HAP-1 (cell line): ENCODE measurements at regions not wholly inside any gene's neighbourhood (a gene's known extent, or its start where the extent isn't known, plus 50 kb on each side); places are given as distances from the start of the nearest gene placed in this dataset.

Source experiments
- DNase-seq, 2 experiments: peaks; one replicate each; pipeline ENCODE4 v3.0.0-alpha.2; 2016 to 2020; ENCODE audit warnings: low spot score in 2 of 2
- H3K27me3 ChIP-seq: fragments of 250-450 bp; sonication (Bioruptor Pico); 2 replicates; pipeline ENCODE4 v1.5.1; 2020; ENCODE audit warnings: low read depth, mild to moderate bottlenecking, moderate library complexity
- H3K36me3 ChIP-seq: fragments of 250-450 bp; sonication (Bioruptor Pico); replicated peaks from 2 replicates; pipeline ENCODE4 v1.5.1; 2020; ENCODE audit warnings: mild to moderate bottlenecking
- H3K4me1 ChIP-seq: fragments of 250-450 bp; sonication (Bioruptor Pico); 2 replicates; pipeline ENCODE4 v1.5.1; 2020; ENCODE audit warnings: mild to moderate bottlenecking
- H3K4me3 ChIP-seq: fragments of 250-450 bp; sonication (Bioruptor Pico); 2 replicates; pipeline ENCODE4 v1.5.1; 2020; ENCODE audit warnings: mild to moderate bottlenecking, moderate library complexity
- H3K9me3 ChIP-seq: fragments of 250-450 bp; sonication (Bioruptor Pico); 2 replicates; pipeline ENCODE4 v1.5.1; 2020; ENCODE audit warnings: mild to moderate bottlenecking, moderate library complexity
- in situ Hi-C: fragments of 300-500 bp; cut with MboI; formaldehyde crosslinking; loops from 3 replicates; pipeline ENCODE4 v1.14.3; 2020; ENCODE audit warnings: low sequenced_read_pairs, inconsistent platforms, mixed read lengths

- Histone ChIP-seq H3K36me3 (no peaks in the 10 kb centered on the region), H3K27me3 (no peaks in the 10 kb centered on the region), H3K4me1 (no peaks in the 10 kb centered on the region), H3K4me3 (no peak overlapping the region), H3K9me3 (no peaks in the 10 kb centered on the region)
- DNase-seq, result no peak
- in situ Hi-C loops, result no loop called here
These were observed 195.5 kb downstream of the TTC32 start for GRCh38 chr2:19706332-19706731.

GRCh38 chr2:19702267-19702666, 199.5 kb downstream of the TTC32 start:
- H3K36me3 ChIP-seq, result no peaks in the 10 kb centered on the region
- DNase-seq, result no peak
- H3K9me3 ChIP-seq, result no peaks in the 10 kb centered on the region
- H3K4me3 ChIP-seq, result no peak overlapping the region
- H3K4me1 ChIP-seq, result no peaks in the 10 kb centered on the region
- no peaks in the 10 kb centered on the region for H3K27me3 ChIP-seq
- in situ Hi-C loops, result no loop called here

GRCh38 chr2:19700861-19701585, 200.8 kb downstream of the TTC32 start:
- Histone ChIP-seq H3K4me3 (no peak overlapping the region), H3K9me3 (no peaks in the 10 kb centered on the region), H3K27me3 (no peaks in the 10 kb centered on the region), H3K4me1 (no peaks in the 10 kb centered on the region), H3K36me3 (no peaks in the 10 kb centered on the region)
- in situ Hi-C loops, result no loop called here
- no peak for DNase-seq

- Histone ChIP-seq H3K36me3 (no peaks in the 10 kb centered on the region), H3K4me3 (no peak overlapping the region), H3K4me1 (no peaks in the 10 kb centered on the region), H3K9me3 (no peaks in the 10 kb centered on the region), H3K27me3 (no peaks in the 10 kb centered on the region)
- in situ Hi-C loops, result no loop called here
- no peak for DNase-seq
These were observed 204.7 kb downstream of the TTC32 start for GRCh38 chr2:19697131-19697530.

- Histone ChIP-seq H3K36me3 (no peaks in the 10 kb centered on the region), H3K4me1 (no peaks in the 10 kb centered on the region), H3K9me3 (no peaks in the 10 kb centered on the region), H3K4me3 (no peak overlapping the region), H3K27me3 (no peaks in the 10 kb centered on the region)
- no peak for DNase-seq
- in situ Hi-C loops, result no loop called here
These were observed 206.1 kb downstream of the TTC32 start for GRCh38 chr2:19695706-19696105.

- Histone ChIP-seq H3K4me1 (no peaks in the 10 kb centered on the region), H3K27me3 (no peaks in the 10 kb centered on the region), H3K9me3 (no peaks in the 10 kb centered on the region), H3K36me3 (no peaks in the 10 kb centered on the region), H3K4me3 (no peak overlapping the region)
- in situ Hi-C loops, result no loop called here
- DNase-seq, result no peak
These were observed 209.9 kb downstream of the TTC32 start for GRCh38 chr2:19691892-19692291.

GRCh38 chr2:19690429-19690828, 211.4 kb downstream of the TTC32 start:
- no peak overlapping the region for H3K4me3 ChIP-seq
- no peaks in the 10 kb centered on the region for H3K9me3 ChIP-seq
- in situ Hi-C loops, result no loop called here
- DNase-seq, result no peak
- no peaks in the 10 kb centered on the region for H3K27me3 ChIP-seq
- H3K36me3 ChIP-seq, result no peaks in the 10 kb centered on the region
- no peaks in the 10 kb centered on the region for H3K4me1 ChIP-seq

- no peak overlapping the region for H3K4me3 ChIP-seq
- H3K9me3 ChIP-seq, result no peaks in the 10 kb centered on the region
- H3K36me3 ChIP-seq, result no peaks in the 10 kb centered on the region
- H3K4me1 ChIP-seq, result no peaks in the 10 kb centered on the region
- in situ Hi-C loops, result loop anchor here (10.0 kb wide), 1 partner anchor 175 kb away; no protein-coding TSS in a partner anchor
- no peak for DNase-seq
- no peaks in the 10 kb centered on the region for H3K27me3 ChIP-seq
These were observed 212.1 kb downstream of the TTC32 start for GRCh38 chr2:19689646-19690168.

GRCh38 chr2:19688059-19688458, 213.7 kb downstream of the TTC32 start:
- Histone ChIP-seq H3K9me3 (no peaks in the 10 kb centered on the region), H3K4me1 (no peaks in the 10 kb centered on the region), H3K4me3 (no peak overlapping the region), H3K36me3 (no peaks in the 10 kb centered on the region), H3K27me3 (no peaks in the 10 kb centered on the region)
- DNase-seq, result no peak
- in situ Hi-C loops, result loop anchor here (10.0 kb wide), 1 partner anchor 177 kb away; no protein-coding TSS in a partner anchor

GRCh38 chr2:19687017-19687659, 214.6 kb downstream of the TTC32 start:
- Histone ChIP-seq H3K9me3 (no peaks in the 10 kb centered on the region), H3K36me3 (no peaks in the 10 kb centered on the region), H3K4me1 (no peaks in the 10 kb centered on the region), H3K4me3 (no peak overlapping the region), H3K27me3 (no peaks in the 10 kb centered on the region)
- DNase-seq, result peak in 1 of 2 experiments; percentile 58
- in situ Hi-C loops, result loop anchor here (10.0 kb wide), 1 partner anchor 178 kb away; no protein-coding TSS in a partner anchor

GRCh38 chr2:19686439-19686838, 215.3 kb downstream of the TTC32 start:
- in situ Hi-C loops, result loop anchor here (10.0 kb wide), 1 partner anchor 178 kb away; no protein-coding TSS in a partner anchor
- Histone ChIP-seq H3K4me3 (no peak overlapping the region), H3K4me1 (no peaks in the 10 kb centered on the region), H3K9me3 (no peaks in the 10 kb centered on the region), H3K27me3 (no peaks in the 10 kb centered on the region), H3K36me3 (no peaks in the 10 kb centered on the region)
- DNase-seq, result no peak

GRCh38 chr2:19685731-19686130, 216.1 kb downstream of the TTC32 start:
- in situ Hi-C loops, result loop anchor here (10.0 kb wide), 1 partner anchor 179 kb away; no protein-coding TSS in a partner anchor
- no peak for DNase-seq
- H3K4me3 ChIP-seq, result no peak overlapping the region
- H3K27me3 ChIP-seq, result no peaks in the 10 kb centered on the region
- H3K4me1 ChIP-seq, result no peaks in the 10 kb centered on the region
- no peaks in the 10 kb centered on the region for H3K9me3 ChIP-seq
- no peaks in the 10 kb centered on the region for H3K36me3 ChIP-seq

GRCh38 chr2:19684516-19684915, 217.3 kb downstream of the TTC32 start:
- no peaks in the 10 kb centered on the region for H3K36me3 ChIP-seq
- H3K9me3 ChIP-seq, result no peaks in the 10 kb centered on the region
- H3K27me3 ChIP-seq, result no peaks in the 10 kb centered on the region
- H3K4me3 ChIP-seq, result no peak overlapping the region
- no peaks in the 10 kb centered on the region for H3K4me1 ChIP-seq
- in situ Hi-C loops, result loop anchor here (10.0 kb wide), 1 partner anchor 180 kb away; no protein-coding TSS in a partner anchor
- no peak for DNase-seq

- no peaks in the 10 kb centered on the region for H3K4me1 ChIP-seq
- H3K9me3 ChIP-seq, result no peaks in the 10 kb centered on the region
- no peak for DNase-seq
- no peaks in the 10 kb centered on the region for H3K27me3 ChIP-seq
- H3K4me3 ChIP-seq, result no peak overlapping the region
- no peaks in the 10 kb centered on the region for H3K36me3 ChIP-seq
- in situ Hi-C loops, result loop anchor here (10.0 kb wide), 1 partner anchor 181 kb away; no protein-coding TSS in a partner anchor
These were observed 218.2 kb downstream of the TTC32 start for GRCh38 chr2:19683556-19683955.
